Neural cell (in vitro differentiated cells): ENCODE measurements at regions not wholly inside any gene's neighbourhood (a gene's known extent, or its start where the extent isn't known, plus 50 kb on each side); places are given as distances from the start of the nearest gene placed in this dataset.

Experiments
- H2AFZ ChIP-seq: fragments of 200-600, 300-800 bp; sonication (generic), shearing (Covaris generic); 2 replicates; pipeline ENCODE4 v1.6.0; 2014; ENCODE audit warnings: low read depth, mild to moderate bottlenecking, antibody characterized with exemption, low read length, moderate library complexity
- H3F3A ChIP-seq: fragments of 200-600 bp; shearing (Covaris generic); 2 replicates; pipeline ENCODE4 v1.6.1; 2016; ENCODE audit warnings: mild to moderate bottlenecking, moderate library complexity, mixed read lengths, antibody characterized with exemption, low read length; ENCODE audit not compliant: insufficient read depth, poor library complexity, severe bottlenecking
- H3K27ac ChIP-seq: fragments of 200-600, 300-800 bp; sonication (generic), shearing (Covaris generic); 2 replicates; pipeline ENCODE4 v1.5.1; 2014; ENCODE audit warnings: mild to moderate bottlenecking, low read length, moderate library complexity
- H3K27me3 ChIP-seq: fragments of 300-800, 200-600 bp; sonication (generic), shearing (Covaris generic); 2 replicates; pipeline ENCODE4 v1.6.0; 2014; ENCODE audit warnings: mild to moderate bottlenecking, low read depth, low read length, moderate library complexity; ENCODE audit not compliant: insufficient read depth
- H3K36me3 ChIP-seq: fragments of 300-800, 200-600 bp; sonication (generic), shearing (Covaris generic); 2 replicates; pipeline ENCODE4 v1.5.1; 2014; ENCODE audit warnings: mild to moderate bottlenecking, antibody characterized with exemption, low read length, moderate library complexity; ENCODE audit not compliant: insufficient read depth
- H3K4me2 ChIP-seq: fragments of 300-800, 200-600 bp; sonication (generic), shearing (Covaris generic); 2 replicates; pipeline ENCODE4 v1.6.0; 2014; ENCODE audit warnings: mild to moderate bottlenecking, low read length
- H3K4me3 ChIP-seq: fragments of 300-800, 200-600 bp; sonication (generic), shearing (Covaris generic); 2 replicates; pipeline ENCODE4 v1.5.1; 2014; ENCODE audit warnings: mild to moderate bottlenecking, low read length, moderate library complexity
- H3K79me2 ChIP-seq: fragments of 200-600 bp; shearing (Covaris generic); replicated peaks from 2 replicates; pipeline ENCODE4 v1.6.0; 2014; ENCODE audit warnings: mild to moderate bottlenecking, low read length, moderate library complexity; ENCODE audit not compliant: insufficient read depth
- H3K9ac ChIP-seq: fragments of 300-800, 200-600 bp; sonication (generic), shearing (Covaris generic); 2 replicates; pipeline ENCODE4 v1.6.1; 2016; ENCODE audit warnings: mild to moderate bottlenecking, low read length, mixed read lengths
- H3K9me2 ChIP-seq: fragments of 200-600 bp; shearing (Covaris generic); 2 replicates; pipeline ENCODE4 v1.6.1; 2016; ENCODE audit warnings: mild to moderate bottlenecking, low read length, mixed read lengths; ENCODE audit not compliant: insufficient read depth
- H3K9me3 ChIP-seq: fragments of 200-600, 300-800 bp; sonication (generic), shearing (Covaris generic); 2 replicates; pipeline ENCODE4 v1.6.1; 2016; ENCODE audit warnings: mild to moderate bottlenecking, mixed run types, low read length, moderate library complexity, mixed read lengths
- H4K20me1 ChIP-seq: fragments of 200-600 bp; shearing (Covaris generic); 2 replicates; pipeline ENCODE4 v1.6.1; 2016; ENCODE audit warnings: mild to moderate bottlenecking, mixed run types; ENCODE audit not compliant: insufficient read depth
- CTCF ChIP-seq: fragments of 450-650 bp; IDR thresholded peaks from 2 replicates; pipeline ENCODE4 v1.5.1; 2014; ENCODE audit warnings: antibody characterized with exemption, mild to moderate bottlenecking, moderate library complexity; ENCODE audit not compliant: poor library complexity, severe bottlenecking
- EP300 ChIP-seq: fragments of 450-650 bp; conservative IDR thresholded peaks from 2 replicates; pipeline ENCODE4 v1.6.1; 2014; ENCODE audit warnings: antibody characterized with exemption, mild to moderate bottlenecking, moderate library complexity; ENCODE audit not compliant: poor library complexity, severe bottlenecking
- EZH2 ChIP-seq: fragments of 200-600, 300-800 bp; shearing (Covaris generic), sonication (generic); IDR thresholded peaks from 2 replicates; pipeline ENCODE4 v1.6.1; 2014; ENCODE audit warnings: antibody characterized with exemption, low read length, borderline replicate concordance, mild to moderate bottlenecking; ENCODE audit not compliant: insufficient read depth, poor library complexity, severe bottlenecking
- MXI1 ChIP-seq: fragments of 450-650 bp; conservative IDR thresholded peaks from 2 replicates; pipeline ENCODE4 v1.6.1; 2014; ENCODE audit warnings: antibody characterized with exemption, mild to moderate bottlenecking; ENCODE audit not compliant: poor library complexity, severe bottlenecking
- POLR2AphosphoS5 ChIP-seq: IDR thresholded peaks from 2 replicates; pipeline ENCODE4 v1.6.1; 2012
- RAD21 ChIP-seq: fragments of 450-650 bp; conservative IDR thresholded peaks from 2 replicates; pipeline ENCODE4 v1.6.1; 2014; ENCODE audit warnings: antibody characterized with exemption, mild to moderate bottlenecking, moderate library complexity
- REST ChIP-seq: IDR thresholded peaks from 2 replicates; pipeline ENCODE4 v1.6.1; 2012; ENCODE audit warnings: borderline replicate concordance
- SMC3 ChIP-seq: fragments of 450-650 bp; conservative IDR thresholded peaks from 2 replicates; pipeline ENCODE4 v1.6.1; 2014; ENCODE audit warnings: antibody characterized with exemption, mild to moderate bottlenecking, moderate library complexity; ENCODE audit not compliant: poor library complexity
- TAF1 ChIP-seq: IDR thresholded peaks from 2 replicates; pipeline ENCODE4 v1.6.1; 2012; ENCODE audit warnings: low read depth

GRCh38 chr2:195108182-195108581 lies 548.8 kb upstream of the SLC39A10 start:
- no peak overlapping the region for H2AFZ ChIP-seq
- no peak overlapping the region for H3K4me3 ChIP-seq
- H3K27ac ChIP-seq = no peak overlapping the region
- H3K9ac ChIP-seq = no peak overlapping the region
- TF ChIP-seq RAD21 (no peak), MXI1 (no peak), SMC3 (no peak)
- no peaks in the 10 kb centered on the region for H3K79me2 ChIP-seq
- no peaks in the 10 kb centered on the region for H4K20me1 ChIP-seq
- no peaks in the 10 kb centered on the region for H3K27me3 ChIP-seq
- H3F3A ChIP-seq = no peaks in the 10 kb centered on the region
- H3K36me3 ChIP-seq = no peaks in the 10 kb centered on the region
- H3K9me2 ChIP-seq = no peaks in the 10 kb centered on the region
- peaks cover 6% of the 10 kb centered on the region for H3K9me3 ChIP-seq
- H3K4me2 ChIP-seq = no peak overlapping the region

GRCh38 chr2:195106681-195107380 lies 550.2 kb upstream of the SLC39A10 start:
- H3K9me2 ChIP-seq = no peaks in the 10 kb centered on the region
- no peaks in the 10 kb centered on the region for H3F3A ChIP-seq
- H3K9me3 ChIP-seq = no peaks in the 10 kb centered on the region
- H3K27me3 ChIP-seq = no peaks in the 10 kb centered on the region
- H2AFZ ChIP-seq = no peak overlapping the region
- no peak overlapping the region for H3K27ac ChIP-seq
- no peaks in the 10 kb centered on the region for H3K36me3 ChIP-seq
- TF ChIP-seq REST (no peak), RAD21 (no peak), SMC3 (no peak), EZH2 (no peak), MXI1 (no peak), TAF1 (no peak), CTCF (no peak), EP300 (no peak), POLR2AphosphoS5 (no peak)
- no peaks in the 10 kb centered on the region for H4K20me1 ChIP-seq
- H3K9ac ChIP-seq = no peak overlapping the region
- H3K4me3 ChIP-seq = no peak overlapping the region
- H3K4me2 ChIP-seq = no peak overlapping the region
- no peaks in the 10 kb centered on the region for H3K79me2 ChIP-seq

GRCh38 chr2:195105581-195105980 lies 551.4 kb upstream of the SLC39A10 start:
- Histone ChIP-seq H3F3A (no peaks in the 10 kb centered on the region), H4K20me1 (no peaks in the 10 kb centered on the region), H3K36me3 (no peaks in the 10 kb centered on the region), H3K27me3 (no peaks in the 10 kb centered on the region), H3K27ac (no peak overlapping the region), H3K9me3 (no peaks in the 10 kb centered on the region), H3K4me3 (no peak overlapping the region), H3K79me2 (no peaks in the 10 kb centered on the region), H2AFZ (no peak overlapping the region), H3K9me2 (no peaks in the 10 kb centered on the region), H3K4me2 (no peak overlapping the region), H3K9ac (no peak overlapping the region)
- TF ChIP-seq TAF1 (no peak), EZH2 (no peak), POLR2AphosphoS5 (no peak)
